ENCODE measurements at regions not wholly inside any gene's neighbourhood (a gene's known extent, or its start where the extent isn't known, plus 50 kb on each side); places are given as distances from the start of the nearest gene placed in this dataset.
"Not testable (repeated sequence)": the region's sequence is repeated elsewhere in the genome, so short reads cannot be mapped to it uniquely, and the experiment has no call there.

DNA sequence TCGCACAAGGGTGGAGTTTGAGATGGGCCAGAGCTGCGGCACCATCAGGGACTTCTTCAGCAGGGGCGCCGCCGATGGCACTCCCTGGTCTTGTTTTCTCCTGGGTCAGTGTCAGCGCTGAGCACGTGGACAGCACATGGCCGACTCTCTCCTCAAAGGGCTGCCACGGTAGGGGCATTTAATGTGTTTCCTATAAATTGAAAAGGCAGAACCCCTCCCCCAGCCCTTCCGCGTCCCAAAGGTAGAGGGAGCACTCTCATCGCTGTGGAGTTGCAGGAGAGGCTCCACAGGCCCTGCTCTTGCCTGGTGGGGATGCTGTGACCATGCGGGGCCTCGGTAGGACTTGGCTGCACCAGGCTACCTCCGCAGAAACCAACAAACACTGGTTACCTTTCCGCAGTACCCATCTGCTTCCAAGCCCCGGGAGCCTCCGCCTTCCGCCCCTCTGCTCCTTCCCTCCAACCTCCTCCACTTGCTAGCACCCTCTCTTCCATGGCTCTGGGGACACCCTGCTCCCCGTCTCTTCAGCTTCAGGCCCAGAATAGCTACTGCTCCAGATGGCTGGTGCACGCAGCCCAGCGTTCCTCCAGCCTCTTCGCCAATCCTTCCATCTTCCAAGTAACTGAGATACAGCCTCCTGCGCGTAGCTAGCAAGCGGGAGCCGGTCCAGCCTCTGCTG, 166.3 kb upstream of the ADCY1 start:
- no peak for DNase-seq (ENCODE audit: low read depth)

DNA sequence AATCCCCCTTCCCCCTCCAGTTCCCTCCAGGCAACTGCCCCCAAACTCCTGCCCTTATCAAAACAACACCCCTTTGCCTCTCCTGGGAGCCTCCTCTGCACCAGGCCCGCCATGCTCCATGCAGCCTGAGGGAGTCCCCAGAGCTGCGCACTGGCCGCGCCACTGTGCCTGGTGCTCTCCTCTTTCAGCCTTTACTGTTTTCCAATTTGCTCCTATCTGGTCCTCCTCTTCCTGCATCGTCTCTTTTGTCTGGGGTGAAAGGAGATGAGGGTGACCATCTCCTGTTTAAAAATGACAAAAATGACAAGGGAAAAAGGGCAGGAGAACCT, 165.8 kb upstream of the ADCY1 start:
- DNase-seq (ENCODE audit: low read depth), result no peak

DNA sequence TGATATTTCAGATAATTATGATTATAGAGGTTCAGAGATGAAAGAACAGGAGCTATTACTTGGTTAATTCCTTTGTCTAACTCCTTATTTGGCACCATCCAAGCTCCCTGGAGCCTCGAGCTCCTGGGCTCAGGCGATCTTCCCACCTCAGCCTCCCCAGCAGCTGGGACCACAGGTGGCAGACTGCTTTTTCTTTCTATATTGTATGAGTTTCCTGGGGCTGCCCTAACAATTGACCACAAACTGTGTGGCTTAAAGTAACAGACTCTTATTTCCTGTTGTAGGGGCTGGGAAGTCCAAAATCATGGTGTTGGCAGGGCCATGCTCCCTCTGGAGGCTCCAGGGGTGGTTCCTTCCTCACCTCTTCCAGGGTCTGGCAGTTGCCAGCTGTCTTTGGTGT, 163.3 kb upstream of the ADCY1 start:
- DNase-seq (ENCODE audit: low read depth), result no peak

DNA sequence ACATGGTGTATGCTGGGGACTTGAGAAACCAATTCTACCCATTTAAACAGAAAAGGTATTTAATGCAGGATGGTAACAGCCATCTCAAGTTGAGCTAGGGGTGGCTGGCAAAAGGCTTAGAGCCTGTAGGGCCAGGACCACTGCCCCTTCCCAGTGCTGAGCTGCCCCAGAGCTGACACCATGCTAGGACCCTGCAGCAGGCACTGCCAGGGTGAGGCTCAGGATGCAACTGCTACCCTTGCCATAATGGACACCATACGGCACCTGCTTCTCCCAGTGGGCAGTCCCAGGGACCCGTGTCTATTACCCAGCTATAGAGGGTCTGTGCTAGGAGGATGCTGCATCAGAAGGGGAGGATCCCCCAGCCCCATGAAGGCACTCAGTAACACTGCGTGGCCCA, 160.7 kb upstream of the ADCY1 start:
- no peak for DNase-seq (ENCODE audit: low read depth)

DNA sequence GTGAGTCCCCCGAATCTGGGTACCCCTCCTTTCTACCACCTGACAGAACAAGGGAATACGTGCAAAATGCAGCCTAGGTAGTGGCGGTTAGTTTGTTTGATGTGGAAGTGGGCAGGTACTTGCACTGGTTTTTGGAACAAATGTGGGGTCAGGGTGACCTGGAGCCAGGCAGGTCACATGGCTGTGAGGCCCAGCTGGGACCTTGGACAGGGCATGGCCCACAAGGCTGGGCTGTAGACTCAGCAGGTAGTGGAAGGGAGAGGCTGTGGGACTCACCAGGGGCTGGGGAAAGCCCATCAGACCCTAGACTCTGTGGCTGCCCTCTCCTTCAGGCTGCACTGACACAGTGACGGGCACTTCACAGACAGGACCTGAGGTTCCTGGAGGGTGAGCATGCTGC, 159.9 kb upstream of the ADCY1 start:
- DNase-seq (ENCODE audit: low read depth), result no peak

DNA sequence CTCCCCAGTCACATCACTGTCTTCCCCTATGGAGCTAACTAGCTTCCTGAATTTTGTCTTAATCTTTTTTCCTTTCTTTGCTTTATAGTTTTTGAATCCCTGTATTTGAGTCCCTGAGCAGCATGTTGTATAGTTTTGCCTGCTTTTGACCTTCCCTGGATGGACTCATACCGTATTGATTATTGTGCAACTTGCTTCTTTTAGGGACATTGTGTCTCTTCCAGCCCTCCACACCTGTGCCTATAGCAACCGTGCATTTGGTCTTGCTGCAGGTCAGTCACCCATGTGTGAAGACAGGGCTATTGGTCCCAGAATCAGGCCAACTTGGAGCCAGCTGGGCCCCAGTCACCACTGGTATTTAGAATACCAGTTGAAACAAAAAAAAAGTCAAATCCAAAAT, 158.9 kb upstream of the ADCY1 start:
- no peak for DNase-seq (ENCODE audit: low read depth)

DNA sequence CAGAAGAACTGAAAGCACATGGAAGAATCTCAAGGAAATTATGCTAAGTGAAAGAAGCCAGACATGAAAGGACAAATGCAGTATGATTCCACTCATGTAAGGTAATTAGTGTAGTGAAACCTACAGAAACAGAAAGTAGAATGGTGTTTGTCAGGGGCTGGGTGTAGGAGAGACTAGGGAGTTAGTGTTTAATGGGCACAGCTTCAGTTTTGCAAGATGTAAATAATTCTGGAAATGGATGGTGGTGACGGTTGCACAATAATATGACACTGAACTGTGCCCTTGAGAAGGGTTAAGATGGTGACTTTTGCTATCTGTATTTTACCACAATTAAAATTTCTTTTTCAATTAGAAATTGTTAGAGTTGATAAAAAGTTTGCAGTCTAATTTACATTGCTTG, 157.3 kb upstream of the ADCY1 start:
- DNase-seq (ENCODE audit: low read depth), result no peak

DNA sequence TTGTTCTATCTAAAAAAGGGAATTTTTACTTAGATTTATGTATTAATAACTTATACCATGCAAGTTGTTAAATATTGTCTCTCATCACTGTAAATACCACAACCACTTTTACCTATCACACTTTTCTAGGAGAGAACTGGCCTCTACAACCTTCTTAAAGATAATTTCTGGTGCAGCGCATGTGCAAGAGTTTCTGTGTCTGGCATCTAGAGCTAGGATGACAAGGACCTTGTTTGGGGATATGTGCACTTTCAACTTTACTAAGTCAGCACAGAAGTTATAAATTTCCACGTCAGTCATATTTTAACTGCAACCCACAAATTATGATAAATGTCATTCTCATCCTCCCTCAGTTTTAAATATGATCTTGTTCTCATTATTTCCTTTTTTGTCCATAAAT, 156.9 kb upstream of the ADCY1 start:
- DNase-seq (ENCODE audit: low read depth), result no peak

DNA sequence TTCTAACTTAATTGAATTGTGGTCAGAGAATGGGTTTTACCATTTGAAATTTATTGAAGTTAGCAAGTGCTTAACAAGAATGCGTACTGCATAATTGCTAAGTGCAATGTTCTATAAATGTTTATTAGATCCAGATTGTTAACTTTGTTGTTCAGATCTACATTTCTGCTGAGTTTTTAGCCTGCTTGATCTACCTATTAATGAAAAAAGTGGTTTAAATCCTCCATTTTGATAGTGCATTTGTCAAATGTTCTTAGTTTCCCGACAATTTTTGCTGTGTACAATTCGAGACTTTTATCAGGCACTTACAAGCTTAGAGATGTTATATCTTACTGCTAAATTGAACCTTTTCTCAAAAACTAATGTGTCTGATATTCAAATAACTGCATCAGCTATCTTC, 156.4 kb upstream of the ADCY1 start:
- DNase-seq (ENCODE audit: low read depth), result no peak

DNA sequence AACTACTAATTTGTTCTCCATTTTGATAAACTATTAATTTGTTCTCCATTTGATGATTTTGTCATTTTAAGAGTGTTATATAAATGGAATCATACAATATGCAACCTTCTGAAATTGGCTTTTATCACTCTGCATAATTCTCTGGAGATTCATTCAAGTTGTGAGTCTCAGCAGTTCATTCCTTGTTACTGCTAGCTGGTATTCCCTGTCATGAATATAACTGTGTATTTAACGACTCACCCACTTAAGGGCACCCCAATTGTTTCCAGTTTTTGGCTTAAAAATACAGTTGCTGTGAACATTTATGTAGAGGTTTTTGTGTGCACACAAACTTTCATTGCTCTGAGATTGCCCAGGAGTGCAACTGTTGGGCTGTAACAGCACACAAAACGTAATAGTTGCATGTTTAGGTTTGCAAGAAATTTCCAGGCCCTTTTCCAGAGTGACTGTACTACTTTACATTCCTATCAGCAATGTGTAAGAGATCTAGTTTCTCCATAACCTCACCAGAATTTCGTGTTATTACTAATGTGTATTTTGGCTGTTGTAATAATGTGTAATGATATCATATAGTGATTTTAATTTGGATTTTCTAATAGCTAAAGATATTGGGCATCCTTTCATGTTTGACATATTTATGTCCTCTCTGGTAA, 153.2 kb upstream of the ADCY1 start:
- no peak for DNase-seq (ENCODE audit: low read depth)

DNA sequence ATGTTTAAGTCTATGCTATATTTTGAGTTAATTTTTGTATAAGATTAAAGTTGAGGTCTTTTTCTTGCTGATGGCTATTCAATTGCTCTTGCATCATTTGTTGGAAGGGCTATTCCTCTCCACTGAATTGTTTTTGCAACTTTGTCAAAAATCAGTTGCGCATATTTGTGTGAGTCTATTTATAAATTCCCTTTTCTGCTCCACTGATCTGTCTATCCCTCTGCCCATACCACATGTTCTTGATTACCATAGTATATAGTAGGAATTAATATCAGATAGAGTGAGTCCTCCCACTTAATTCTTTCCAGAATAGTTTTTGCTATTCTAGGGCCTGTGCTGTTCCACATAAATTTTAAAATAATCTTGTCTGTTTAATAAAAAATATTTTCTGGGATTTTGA, 152.4 kb upstream of the ADCY1 start:
- no peak for DNase-seq (ENCODE audit: low read depth)

DNA sequence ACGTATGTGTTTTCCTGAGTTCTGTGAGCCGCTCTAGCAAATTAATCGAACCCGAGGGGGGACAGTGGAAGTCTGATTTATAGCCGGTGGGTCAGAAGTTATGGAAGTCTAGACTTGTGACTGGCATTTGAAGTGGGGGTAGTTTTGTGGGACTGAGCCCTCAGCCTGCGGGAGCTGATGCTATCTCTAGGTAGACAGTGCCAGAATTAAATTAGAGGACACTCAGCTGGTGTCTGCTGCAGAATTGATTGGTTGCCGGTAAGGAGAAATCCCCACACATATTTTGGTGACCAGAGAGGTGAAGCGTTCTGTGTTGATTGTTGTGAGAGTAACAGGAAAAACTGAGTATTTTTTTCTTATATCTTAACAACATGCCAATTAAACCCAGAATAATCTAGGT, 143.8 kb upstream of the ADCY1 start:
- no peak for DNase-seq (ENCODE audit: low read depth)

DNA sequence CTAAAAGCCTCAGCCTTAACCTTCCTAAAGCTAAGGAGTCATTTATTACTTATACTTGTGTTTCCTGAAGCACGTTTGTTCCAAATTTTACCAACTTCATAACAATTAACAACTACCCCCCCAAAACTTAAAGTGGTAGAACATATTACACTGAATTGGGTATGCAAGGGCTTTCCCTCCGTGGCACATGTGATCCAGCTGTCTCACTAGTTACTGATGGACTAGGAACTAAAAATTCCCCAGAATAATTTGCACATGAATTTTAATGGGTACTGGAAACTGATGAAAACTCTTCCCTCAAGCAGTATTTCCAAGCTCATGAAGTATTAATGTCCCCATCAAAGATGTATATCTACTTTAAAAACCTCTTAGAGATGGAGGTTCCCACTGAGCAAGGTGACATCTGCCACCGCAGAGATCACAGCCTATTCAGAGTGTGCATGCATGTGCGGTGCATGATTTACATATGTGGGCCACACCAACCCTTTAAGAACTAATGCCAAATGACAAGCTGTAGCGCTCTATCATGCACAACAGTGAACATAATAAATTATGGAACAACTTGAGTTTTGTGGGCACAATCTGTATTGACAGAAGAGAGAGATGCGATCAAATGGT, 139.9 kb upstream of the ADCY1 start:
- no peak for DNase-seq (ENCODE audit: low read depth)

DNA sequence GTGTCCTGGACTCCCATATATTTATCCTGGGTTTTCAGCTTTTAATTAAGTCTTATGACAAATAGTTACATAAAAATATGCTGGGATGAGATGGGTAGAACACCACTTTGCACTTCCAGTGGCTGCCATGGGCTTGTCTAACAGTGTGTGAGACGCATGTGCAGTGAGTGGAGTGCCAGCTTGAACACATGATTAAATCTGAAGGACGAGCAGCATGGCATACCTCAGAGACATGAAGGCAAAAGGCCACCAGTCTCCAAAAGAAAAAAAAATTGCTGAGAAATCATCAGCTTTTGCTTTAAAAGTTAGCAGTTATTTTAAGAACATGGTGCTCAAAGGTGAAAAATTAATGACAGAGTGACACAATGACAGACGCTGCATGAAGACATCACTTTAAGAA, 139.0 kb upstream of the ADCY1 start:
- DNase-seq (ENCODE audit: low read depth), result no peak

DNA sequence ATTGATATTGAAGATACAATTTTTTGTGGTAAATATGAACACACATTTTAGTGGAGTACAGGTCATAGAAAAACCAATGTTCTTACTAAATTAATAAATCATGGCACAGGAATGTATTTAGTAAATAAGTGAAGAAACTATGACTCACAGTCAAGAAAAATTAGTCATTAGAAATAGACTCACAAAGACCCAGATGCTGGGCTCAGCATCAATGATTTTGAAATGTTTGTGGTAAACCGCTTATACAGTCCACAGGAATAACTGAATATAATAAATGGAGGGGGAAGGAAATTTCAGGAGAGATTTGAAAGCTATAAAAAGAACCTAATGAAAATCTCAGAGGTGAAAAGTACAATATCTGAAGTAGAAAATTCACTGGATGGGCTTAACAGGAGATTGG, 138.3 kb upstream of the ADCY1 start:
- DNase-seq (ENCODE audit: low read depth), result no peak

DNA sequence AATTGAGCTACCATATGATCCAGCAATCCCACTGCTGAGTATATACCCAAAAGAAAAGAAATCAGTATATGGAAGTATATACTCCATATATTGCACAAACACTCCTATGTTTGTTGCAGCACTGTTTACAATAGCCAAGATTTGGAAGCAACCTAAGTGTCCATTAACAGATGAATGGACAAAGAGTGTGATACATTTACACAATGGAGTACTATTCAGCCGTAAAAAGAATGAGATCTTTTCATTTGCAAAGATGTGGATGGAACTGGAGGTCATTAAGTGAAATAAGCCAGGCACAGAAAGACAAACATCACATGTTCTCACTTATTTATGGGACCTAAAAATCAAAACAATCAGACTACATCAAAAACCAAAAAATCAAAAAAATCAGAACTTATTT, 133.4 kb upstream of the ADCY1 start:
- DNase-seq (ENCODE audit: low read depth), result not testable (repeated sequence)

DNA sequence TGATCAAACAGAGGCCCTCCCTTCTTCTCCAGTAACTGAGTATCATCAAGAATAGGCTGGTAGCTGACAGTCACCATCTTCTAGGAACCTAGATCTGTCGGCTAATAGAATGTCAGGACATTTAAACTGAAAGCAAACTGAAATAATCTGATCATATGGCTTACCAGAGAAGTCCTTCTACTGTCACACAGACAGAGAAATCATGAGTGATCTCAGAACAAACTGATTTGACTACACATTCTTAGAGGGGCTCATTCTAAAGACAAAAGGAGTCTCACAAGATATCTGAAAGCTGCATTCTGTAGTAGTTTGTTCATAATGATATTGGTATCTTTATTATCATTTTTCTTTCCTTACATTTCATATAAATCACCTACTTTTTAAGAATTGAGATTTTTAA, 130.9 kb upstream of the ADCY1 start:
- DNase-seq (ENCODE audit: low read depth), result no peak

DNA sequence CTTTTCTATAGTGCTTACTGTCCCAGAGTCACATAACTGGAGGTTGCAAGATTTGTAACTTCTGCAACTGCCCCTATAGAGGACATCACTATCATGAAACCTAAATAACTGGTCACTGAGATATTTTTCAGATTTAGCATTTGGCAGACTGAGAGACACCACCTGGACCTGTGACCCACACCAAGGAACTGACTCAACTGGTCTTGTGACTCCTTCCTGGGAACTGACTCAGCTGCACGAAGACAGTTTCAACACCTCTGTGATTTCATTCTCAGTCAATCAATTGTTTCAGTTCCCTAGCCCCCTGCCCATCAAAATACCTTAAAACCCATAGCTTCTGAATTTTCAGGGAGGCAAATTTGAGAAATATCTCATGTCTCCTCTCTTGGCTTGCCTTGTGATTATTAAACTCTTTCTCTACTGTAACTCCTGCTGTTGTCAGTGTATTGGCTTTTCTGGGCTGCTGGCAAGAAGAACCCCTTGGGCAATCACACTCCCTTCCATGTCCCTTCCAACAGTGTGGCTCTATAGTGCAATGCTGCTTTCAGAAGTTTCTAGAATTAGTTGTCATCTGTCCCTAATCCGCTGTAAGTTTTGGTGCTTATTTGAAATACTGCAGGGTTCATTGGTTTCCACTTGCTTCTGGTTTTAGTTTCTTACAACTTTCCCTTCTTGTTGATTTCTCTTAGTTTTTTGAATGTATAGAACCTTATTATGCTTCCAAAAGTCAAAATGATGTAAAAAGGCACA, 127.8 kb upstream of the ADCY1 start:
- no peak for DNase-seq (ENCODE audit: low read depth)

DNA sequence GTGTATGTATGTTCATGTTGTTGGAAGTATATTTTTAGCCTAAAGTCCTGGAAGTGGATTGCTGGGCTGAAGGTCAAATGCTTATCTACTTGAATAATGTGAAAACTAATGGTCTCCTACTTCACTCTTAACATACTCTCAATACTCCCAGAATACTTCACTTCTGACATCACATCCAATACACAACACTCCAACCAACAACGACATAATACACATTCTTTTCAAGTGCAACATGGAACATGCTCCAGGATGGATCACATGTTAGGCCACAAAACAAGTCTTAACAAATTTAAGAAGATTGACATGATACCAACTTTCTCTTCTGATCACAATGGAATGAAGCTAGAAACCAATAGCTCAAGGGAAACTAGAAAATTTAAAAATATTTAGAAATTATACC, 126.9 kb upstream of the ADCY1 start:
- no peak for DNase-seq (ENCODE audit: low read depth)

DNA sequence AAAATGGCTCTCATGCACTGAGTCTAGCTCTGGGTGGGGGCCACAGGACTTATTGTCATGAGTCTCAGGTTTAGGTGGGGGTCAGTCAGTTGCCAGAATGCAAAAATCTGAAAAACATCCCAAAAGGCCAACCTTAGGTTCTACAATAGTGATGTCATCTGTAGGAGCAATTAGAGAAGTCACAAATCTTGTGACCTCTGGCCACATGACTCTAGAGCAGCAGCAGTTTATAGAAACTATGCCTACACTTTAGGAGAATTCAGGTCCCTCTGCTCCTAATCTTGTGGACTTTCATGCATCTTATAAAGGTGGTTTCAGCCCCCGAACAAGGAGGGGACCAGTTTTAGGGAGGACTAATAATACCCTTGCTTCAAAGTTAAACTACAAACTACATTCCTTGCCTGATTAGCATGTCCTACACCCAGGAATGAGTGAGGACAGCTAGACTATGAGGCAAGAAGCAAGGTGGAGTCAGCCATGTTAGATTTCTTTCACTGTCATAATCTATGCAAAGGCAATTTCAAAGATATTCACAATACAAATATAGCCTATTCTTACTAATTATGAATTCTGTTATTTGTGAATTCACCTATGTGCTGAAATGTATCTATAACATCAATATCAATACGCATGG, 123.5 kb upstream of the ADCY1 start:
- no peak for DNase-seq (ENCODE audit: low read depth)

DNA sequence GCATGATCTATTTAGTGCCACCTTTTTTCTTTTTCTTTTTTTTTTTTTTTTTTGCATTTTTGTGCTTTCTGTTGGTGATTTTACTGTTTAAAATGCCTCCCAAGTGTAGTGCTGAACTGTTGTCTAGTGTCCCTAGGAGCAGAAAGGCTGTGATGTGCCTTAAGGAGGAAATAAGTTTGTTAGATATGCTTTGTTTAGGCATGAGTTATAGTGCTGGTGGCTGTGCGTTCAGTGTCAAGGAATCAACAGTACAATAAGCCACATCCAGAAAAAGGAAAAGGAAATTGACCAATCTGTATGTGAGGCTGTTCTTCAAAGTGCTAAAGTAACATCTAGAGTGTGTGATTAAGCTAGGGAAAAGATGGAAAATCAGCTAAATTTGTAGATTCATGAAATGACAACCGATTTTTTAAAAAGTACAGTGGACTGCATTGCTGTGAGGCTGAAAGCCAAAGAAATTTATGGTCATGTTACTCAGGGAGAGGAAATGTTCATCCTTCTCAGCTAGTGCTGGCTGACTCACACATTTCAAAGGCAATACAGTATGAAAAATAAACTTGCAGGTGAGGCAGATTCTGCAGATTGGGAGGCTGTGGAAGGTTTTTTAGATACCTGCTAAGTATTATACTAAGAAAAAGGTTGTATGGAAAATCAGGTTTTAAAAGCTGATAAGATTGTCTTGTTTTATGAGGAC, 122.7 kb upstream of the ADCY1 start:
- DNase-seq (ENCODE audit: low read depth), result no peak

DNA sequence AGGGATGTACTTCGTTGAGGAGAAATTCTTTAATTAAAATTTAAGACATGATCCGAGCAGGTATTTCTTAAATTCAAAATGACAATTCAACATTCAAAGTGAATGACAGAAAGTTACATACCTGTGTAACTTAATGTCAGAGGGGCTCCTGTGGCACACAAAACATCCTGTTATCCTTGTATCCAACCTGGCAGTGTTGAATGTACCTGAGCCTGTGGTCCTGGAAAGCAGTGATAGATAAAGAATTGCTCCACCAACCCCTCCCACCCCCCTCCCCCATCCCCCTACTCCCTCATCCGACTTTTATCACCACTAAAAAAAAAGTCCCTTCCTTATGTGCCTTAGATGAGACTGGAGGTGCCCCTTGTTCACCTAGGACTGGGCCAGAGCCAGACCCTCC, 119.4 kb upstream of the ADCY1 start:
- DNase-seq (ENCODE audit: low read depth), result no peak
